Breast epithelium (tissue), 3 donors: ENCODE measurements at regions not wholly inside any gene's neighbourhood (a gene's known extent, or its start where the extent isn't known, plus 50 kb on each side); places are given as distances from the start of the nearest gene placed in this dataset.

ENCODE experiments used
- CTCF ChIP-seq, 3 donors: fragments of 450-650 bp; IDR thresholded peaks; one replicate each; pipeline ENCODE4 v1.5.1; 2016 to 2017; ENCODE audit warnings: antibody characterized with exemption in 3 of 3, mild to moderate bottlenecking in 3 of 3, moderate library complexity in 3 of 3
- POLR2A ChIP-seq: fragments of 450-650 bp; IDR thresholded peaks from one replicate; pipeline ENCODE4 v1.6.1; 2016; ENCODE audit warnings: antibody characterized with exemption, mild to moderate bottlenecking, moderate library complexity
- POLR2AphosphoS5 ChIP-seq, 3 donors: sonication (generic); formaldehyde crosslinking; IDR thresholded peaks; one replicate each; pipeline ENCODE4 v1.6.1; 2017; ENCODE audit warnings: antibody characterized with exemption in 3 of 3

GRCh38 chr5:158538506-158539074 lies 561.1 kb downstream of the EBF1 start:
- TF ChIP-seq CTCF (IDR thresholded peaks at IDR 0.05) (no peak), POLR2AphosphoS5 (IDR thresholded peaks at IDR 0.05) (no peak), POLR2A (no peak)
